H9 (cell line): ENCODE measurements at regions not wholly inside any gene's neighbourhood (a gene's known extent, or its start where the extent isn't known, plus 50 kb on each side); places are given as distances from the start of the nearest gene placed in this dataset.

Source experiments
- DNase-seq: peaks from one replicate; pipeline ENCODE4 v3.0.0-alpha.2; 2017
- H2AFZ ChIP-seq: one replicate; pipeline ENCODE4 v1.6.1; 2013; ENCODE audit warnings: mild to moderate bottlenecking, low read length, control low read depth, moderate library complexity
- H2AK5ac ChIP-seq: 2 replicates; pipeline ENCODE4 v1.6.1; 2013; ENCODE audit warnings: low read length, control low read depth, mixed read lengths; ENCODE audit not compliant: insufficient read length
- H2BK120ac ChIP-seq: one replicate; pipeline ENCODE4 v1.6.1; 2013; ENCODE audit warnings: low read depth, mild to moderate bottlenecking, low read length, control low read depth, inconsistent platforms; ENCODE audit not compliant: poor library complexity, severe bottlenecking
- H2BK12ac ChIP-seq: 2 replicates; pipeline ENCODE4 v1.6.1; 2013; ENCODE audit warnings: low read length, control low read depth, mixed read lengths, low read depth; ENCODE audit not compliant: insufficient read length
- H2BK15ac ChIP-seq: 2 replicates; pipeline ENCODE4 v1.6.1; 2013; ENCODE audit warnings: low read depth, low read length, control low read depth
- H2BK20ac ChIP-seq: one replicate; pipeline ENCODE4 v1.6.1; 2013; ENCODE audit warnings: low read depth, mild to moderate bottlenecking, low read length, control low read depth, inconsistent platforms; ENCODE audit not compliant: poor library complexity, severe bottlenecking
- H2BK5ac ChIP-seq: 2 replicates; pipeline ENCODE4 v1.6.1; 2013; ENCODE audit warnings: low read length, control low read depth, mixed read lengths; ENCODE audit not compliant: insufficient read length
- H3K14ac ChIP-seq: 2 replicates; pipeline ENCODE4 v1.6.1; 2013; ENCODE audit warnings: low read length, control low read depth; ENCODE audit not compliant: insufficient read depth
- H3K18ac ChIP-seq: 2 replicates; pipeline ENCODE4 v1.6.1; 2013; ENCODE audit warnings: low read depth, mild to moderate bottlenecking, mixed read lengths, low read length, control low read depth; ENCODE audit not compliant: insufficient read length
- H3K23ac ChIP-seq: 2 replicates; pipeline ENCODE4 v1.6.1; 2013; ENCODE audit warnings: low read length, control low read depth, mixed read lengths, low read depth; ENCODE audit not compliant: insufficient read length
- H3K23me2 ChIP-seq: 2 replicates; pipeline ENCODE4 v1.6.1; 2013; ENCODE audit warnings: low read depth, mild to moderate bottlenecking, mixed read lengths, low read length, control low read depth; ENCODE audit not compliant: insufficient read length, poor library complexity, severe bottlenecking
- H3K27ac ChIP-seq: 2 replicates; pipeline ENCODE4 v1.5.1; 2013; ENCODE audit warnings: low read length, control low read depth, mixed read lengths, low read depth; ENCODE audit not compliant: insufficient read length
- H3K27me3 ChIP-seq: 2 replicates; pipeline ENCODE4 v1.6.1; 2013; ENCODE audit warnings: low read length, control low read depth, inconsistent platforms; ENCODE audit not compliant: insufficient read depth
- H3K4ac ChIP-seq: 2 replicates; pipeline ENCODE4 v1.6.1; 2013; ENCODE audit warnings: low read depth, mild to moderate bottlenecking, control low read depth, inconsistent platforms, low read length, moderate library complexity
- H3K4me1 ChIP-seq: 2 replicates; pipeline ENCODE4 v1.6.1; 2013; ENCODE audit warnings: low read length, control low read depth, inconsistent platforms; ENCODE audit not compliant: insufficient read depth
- H3K4me2 ChIP-seq: 2 replicates; pipeline ENCODE4 v1.6.1; 2013; ENCODE audit warnings: low read length, control low read depth, mixed read lengths; ENCODE audit not compliant: insufficient read length, insufficient read depth
- H3K56ac ChIP-seq: 2 replicates; pipeline ENCODE4 v1.6.1; 2013; ENCODE audit warnings: low read depth, mild to moderate bottlenecking, mixed read lengths, low read length, control low read depth; ENCODE audit not compliant: insufficient read length
- H3K79me1 ChIP-seq: 2 replicates; pipeline ENCODE4 v1.6.1; 2013; ENCODE audit warnings: low read depth, mild to moderate bottlenecking, moderate library complexity, low read length, control low read depth, inconsistent platforms; ENCODE audit not compliant: insufficient read depth, poor library complexity, severe bottlenecking
- H3K79me2 ChIP-seq: 2 replicates; pipeline ENCODE4 v1.6.1; 2013; ENCODE audit warnings: low read length, control low read depth, inconsistent platforms; ENCODE audit not compliant: insufficient read depth
- H3K9ac ChIP-seq: 2 replicates; pipeline ENCODE4 v1.6.1; 2013; ENCODE audit warnings: low read length, control low read depth, mixed read lengths; ENCODE audit not compliant: insufficient read length; ENCODE audit errors: extremely low read depth
- H3K9me3 ChIP-seq: one replicate; pipeline ENCODE4 v1.6.1; 2013; ENCODE audit warnings: low read depth, low read length, inconsistent platforms; ENCODE audit not compliant: control insufficient read depth
- H3T11ph ChIP-seq: one replicate; pipeline ENCODE4 v1.6.1; 2013; ENCODE audit warnings: mild to moderate bottlenecking, low read length, control low read depth, inconsistent platforms
- H4K20me1 ChIP-seq: one replicate; pipeline ENCODE4 v1.6.1; 2013; ENCODE audit not compliant: control insufficient read depth, insufficient read length, insufficient read depth
- H4K5ac ChIP-seq: 2 replicates; pipeline ENCODE4 v1.6.1; 2013; ENCODE audit warnings: low read depth, mild to moderate bottlenecking, mixed read lengths, low read length, control low read depth; ENCODE audit not compliant: insufficient read length
- H4K8ac ChIP-seq: replicated peaks from 2 replicates; pipeline ENCODE4 v1.6.1; 2013; ENCODE audit warnings: low read length, control low read depth, mixed read lengths, low read depth; ENCODE audit not compliant: insufficient read length
- H4K91ac ChIP-seq: 2 replicates; pipeline ENCODE4 v1.6.1; 2013; ENCODE audit warnings: low read depth, mild to moderate bottlenecking, moderate library complexity, mixed read lengths, low read length, control low read depth; ENCODE audit not compliant: insufficient read length
- H3K27ac Mint-ChIP-seq, 3 experiments: 2 replicates in 2 of 3; 3 replicates in 1 of 3; pipeline ENCODE4 v1.8.0; 2020 to 2021; ENCODE audit warnings: mixed read lengths in 3 of 3, mild to moderate bottlenecking in 1 of 3, moderate library complexity in 1 of 3
- H3K27me3 Mint-ChIP-seq: 2 replicates; pipeline ENCODE4 v1.8.0; 2021; ENCODE audit warnings: low read depth, mild to moderate bottlenecking, moderate library complexity, mixed read lengths
- H3K36me3 Mint-ChIP-seq, 3 experiments: 2 replicates in 2 of 3; 3 replicates in 1 of 3; pipeline ENCODE4 v1.8.0; 2020 to 2021; ENCODE audit warnings: low read depth in 3 of 3, mixed read lengths in 3 of 3; ENCODE audit not compliant: insufficient read depth in 1 of 3
- H3K4me1 Mint-ChIP-seq, 2 experiments: 2 replicates each; pipeline ENCODE4 v1.8.0; 2020; ENCODE audit warnings: mixed read lengths in 2 of 2
- H3K4me3 Mint-ChIP-seq, 2 experiments: 2 replicates in 1 of 2; 3 replicates in 1 of 2; pipeline ENCODE4 v1.8.0; 2020 to 2021; ENCODE audit warnings: mild to moderate bottlenecking in 2 of 2, mixed read lengths in 2 of 2, moderate library complexity in 1 of 2
- H3K9me3 Mint-ChIP-seq, 2 experiments: 2 replicates in 1 of 2; 3 replicates in 1 of 2; pipeline ENCODE4 v1.8.0; 2020; ENCODE audit warnings: mild to moderate bottlenecking in 2 of 2, mixed read lengths in 2 of 2, moderate library complexity in 1 of 2
- CTCF ChIP-seq: fragments of 200-600 bp; sonication (generic); conservative IDR thresholded peaks from 3 replicates; pipeline ENCODE4 v1.8.0; 2021; ENCODE audit warnings: antibody characterized with exemption, mild to moderate bottlenecking
- WGBS: extraction: QIAGEN DNeasy Blood & Tissue Kit; methylation state at CpG from one replicate; pipeline ENCODE4 v1.1.7; 2013; ENCODE audit warnings: missing lambda C conversion rate, low lambda C conversion rate, mixed read lengths; ENCODE audit not compliant: insufficient read length; ENCODE audit errors: extremely low coverage; 5-methylcytosine and 5-hydroxymethylcytosine counted together

- H3K9ac ChIP-seq: no peak overlapping the region
- H2AFZ ChIP-seq: no peak overlapping the region
- no peak overlapping the region for H3K56ac ChIP-seq
- peak overlapping the region; percentile 59 to 88 (median 76); a peak in 4 of 7 replicates for H3K27ac Mint-ChIP-seq
- no peaks in the 10 kb centered on the region for H3K27me3 ChIP-seq
- H2BK20ac ChIP-seq: no peak overlapping the region
- no peak overlapping the region for H3K18ac ChIP-seq
- H2AK5ac ChIP-seq: no peak overlapping the region
- H3K14ac ChIP-seq: no peak overlapping the region
- no peak overlapping the region for H3K4ac ChIP-seq
- no peak overlapping the region for H2BK15ac ChIP-seq
- TF ChIP-seq CTCF: no peak
- H2BK12ac ChIP-seq: no peak overlapping the region
- H3K4me1 ChIP-seq: peaks cover 4% of the 10 kb centered on the region; the same call in 1 of the 2 replicates
- no peaks in the 10 kb centered on the region for H3K36me3 Mint-ChIP-seq
- H3K23ac ChIP-seq: no peak overlapping the region
- WGBS: no CpG with 5 or more reads among the region's 5 CpGs
- H4K20me1 ChIP-seq: no peaks in the 10 kb centered on the region
- no peak overlapping the region for H4K91ac ChIP-seq
- no peaks in the 10 kb centered on the region for H3K79me2 ChIP-seq
- H3T11ph ChIP-seq: no peak overlapping the region
- H3K79me1 ChIP-seq: no peaks in the 10 kb centered on the region
- no peaks in the 10 kb centered on the region for H3K23me2 ChIP-seq
- H3K4me1 Mint-ChIP-seq: peaks cover 26 to 27% of the 10 kb centered on the region in 2 experiments
- no peak overlapping the region for H2BK5ac ChIP-seq
- no peaks in the 10 kb centered on the region for H3K27me3 Mint-ChIP-seq
- no peaks in the 10 kb centered on the region for H3K9me3 Mint-ChIP-seq
- H3K9me3 ChIP-seq: no peaks in the 10 kb centered on the region
- H3K27ac ChIP-seq: no peak overlapping the region
- H2BK120ac ChIP-seq: no peak overlapping the region
- no peak overlapping the region for H4K5ac ChIP-seq
- H3K4me3 Mint-ChIP-seq: no peak overlapping the region
- no peak overlapping the region for H4K8ac ChIP-seq
- no peak for DNase-seq
- no peak overlapping the region for H3K4me2 ChIP-seq
These were observed 289.4 kb upstream of the SP8 start for GRCh38 chr7:21076054-21076453.
